Parathyroid adenoma (tissue), 2 donors: ENCODE measurements at regions not wholly inside any gene's neighbourhood (a gene's known extent, or its start where the extent isn't known, plus 50 kb on each side); places are given as distances from the start of the nearest gene placed in this dataset.

Experiments used
- H2AFZ ChIP-seq: fragments of 300-600 bp; sonication (generic); one replicate; pipeline ENCODE4 v1.7.0; 2017; ENCODE audit warnings: antibody characterized with exemption, mild to moderate bottlenecking
- H3K27ac ChIP-seq: fragments of 300-600 bp; sonication (generic); one replicate; pipeline ENCODE4 v1.7.0; 2017
- H3K27me3 ChIP-seq: fragments of 300-600 bp; sonication (generic); one replicate; pipeline ENCODE4 v1.7.0; 2017; ENCODE audit warnings: low read length; ENCODE audit not compliant: control insufficient read depth, insufficient read depth
- H3K36me3 ChIP-seq: fragments of 300-600 bp; sonication (generic); one replicate; pipeline ENCODE4 v1.7.0; 2017; ENCODE audit warnings: low read length; ENCODE audit not compliant: control insufficient read depth, insufficient read depth
- H3K4me1 ChIP-seq: fragments of 300-600 bp; sonication (generic); one replicate; pipeline ENCODE4 v1.7.0; 2017; ENCODE audit warnings: control low read depth
- H3K4me2 ChIP-seq: fragments of 300-600 bp; sonication (generic); one replicate; pipeline ENCODE4 v1.7.0; 2017; ENCODE audit warnings: low read length
- H3K4me3 ChIP-seq: fragments of 300-600 bp; sonication (generic); one replicate; pipeline ENCODE4 v1.7.0; 2017; ENCODE audit warnings: low read depth, low read length
- H3K79me2 ChIP-seq: fragments of 300-600 bp; sonication (generic); one replicate; pipeline ENCODE4 v1.7.0; 2017; ENCODE audit warnings: control low read depth
- H3K9ac ChIP-seq: fragments of 300-600 bp; sonication (generic); one replicate; pipeline ENCODE4 v1.7.0; 2017; ENCODE audit warnings: mild to moderate bottlenecking
- H3K9me3 ChIP-seq: fragments of 300-600 bp; sonication (generic); one replicate; pipeline ENCODE4 v1.7.0; 2017; ENCODE audit warnings: low read length; ENCODE audit not compliant: control insufficient read depth
- CTCF ChIP-seq: fragments of 300-600 bp; sonication (generic); IDR thresholded peaks from one replicate; pipeline ENCODE4 v1.7.0; 2017; ENCODE audit warnings: antibody characterized with exemption, mild to moderate bottlenecking
- donor health status: primary hyperparathyroidism.

GRCh38 chr18:41395695-41396094 is 559.3 kb upstream of the PIK3C3 start:
- no peaks in the 10 kb centered on the region for H3K36me3 ChIP-seq
- H3K27me3 ChIP-seq = no peaks in the 10 kb centered on the region
- H3K27ac ChIP-seq = no peak overlapping the region
- no peak overlapping the region for H3K4me3 ChIP-seq
- H3K9me3 ChIP-seq = no peaks in the 10 kb centered on the region
- H3K9ac ChIP-seq = no peak overlapping the region
- no peaks in the 10 kb centered on the region for H3K79me2 ChIP-seq
- no peak for TF ChIP-seq CTCF
- no peaks in the 10 kb centered on the region for H3K4me1 ChIP-seq
- H2AFZ ChIP-seq = no peak overlapping the region
- H3K4me2 ChIP-seq = no peak overlapping the region

- Histone ChIP-seq H3K4me1 (no peaks in the 10 kb centered on the region), H3K9ac (no peak overlapping the region), H2AFZ (no peak overlapping the region), H3K9me3 (no peaks in the 10 kb centered on the region), H3K27me3 (no peaks in the 10 kb centered on the region), H3K79me2 (no peaks in the 10 kb centered on the region), H3K27ac (no peak overlapping the region), H3K4me2 (peak overlapping the region; percentile 23), H3K36me3 (no peaks in the 10 kb centered on the region), H3K4me3 (no peak overlapping the region)
- TF ChIP-seq CTCF = no peak
Measured at GRCh38 chr18:41391616-41392595, 563.1 kb upstream of the PIK3C3 start.

- TF ChIP-seq CTCF = no peak
- H3K27me3 ChIP-seq = no peaks in the 10 kb centered on the region
- no peak overlapping the region for H3K27ac ChIP-seq
- no peaks in the 10 kb centered on the region for H3K4me1 ChIP-seq
- H3K4me2 ChIP-seq = no peak overlapping the region
- H3K79me2 ChIP-seq = no peaks in the 10 kb centered on the region
- H3K36me3 ChIP-seq = no peaks in the 10 kb centered on the region
- H2AFZ ChIP-seq = no peak overlapping the region
- H3K4me3 ChIP-seq = no peak overlapping the region
- no peak overlapping the region for H3K9ac ChIP-seq
- no peaks in the 10 kb centered on the region for H3K9me3 ChIP-seq
Measured at GRCh38 chr18:41390309-41390708, 564.7 kb upstream of the PIK3C3 start.

GRCh38 chr18:41378598-41378997 is 576.4 kb upstream of the PIK3C3 start:
- H3K4me3 ChIP-seq = no peak overlapping the region
- H3K9ac ChIP-seq = no peak overlapping the region
- no peaks in the 10 kb centered on the region for H3K36me3 ChIP-seq
- H3K27ac ChIP-seq = no peak overlapping the region
- H3K79me2 ChIP-seq = no peaks in the 10 kb centered on the region
- no peak overlapping the region for H2AFZ ChIP-seq
- H3K4me1 ChIP-seq = no peaks in the 10 kb centered on the region
- H3K27me3 ChIP-seq = no peaks in the 10 kb centered on the region
- H3K4me2 ChIP-seq = no peak overlapping the region
- H3K9me3 ChIP-seq = no peaks in the 10 kb centered on the region
- no peak for TF ChIP-seq CTCF

- Histone ChIP-seq H3K4me2 (no peak overlapping the region), H3K4me3 (no peak overlapping the region), H3K27ac (no peak overlapping the region), H2AFZ (no peak overlapping the region), H3K9ac (no peak overlapping the region), H3K27me3 (no peaks in the 10 kb centered on the region), H3K9me3 (no peaks in the 10 kb centered on the region), H3K36me3 (no peaks in the 10 kb centered on the region), H3K4me1 (no peaks in the 10 kb centered on the region), H3K79me2 (no peaks in the 10 kb centered on the region)
- TF ChIP-seq CTCF = no peak
Measured at GRCh38 chr18:41373612-41374011, 581.4 kb upstream of the PIK3C3 start.
